Natural killer cell treated with Interleukin-12 subunit alpha and Interleukin-12 subunit beta and Interleukin-15 and Interleukin-18, amount 100 ng/mL, for 72 hours (primary cell): ENCODE measurements at regions not wholly inside any gene's neighbourhood (a gene's known extent, or its start where the extent isn't known, plus 50 kb on each side); places are given as distances from the start of the nearest gene placed in this dataset.
"Not testable (repeated sequence)": the region's sequence is repeated elsewhere in the genome, so short reads cannot be mapped to it uniquely, and the experiment has no call there.

ENCODE experiments used
- ATAC-seq, 2 donors: fragments of 150-1000 bp; cut with Tn5 transposase in 1 of 2; sonication (Bioruptor Pico), chemical (Tn5 transposase) in 1 of 2; 2 replicates each; pipeline ENCODE4 v1.10.0; 2021
- DNase-seq: peaks from one replicate; pipeline ENCODE4 v3.0.0; 2022; ENCODE audit warnings: low spot score
- H3K27ac Mint-ChIP-seq, 2 donors: 1 replicate in 1 of 2; 2 replicates in 1 of 2; pipeline ENCODE4 v1.8.0; 2022; ENCODE audit warnings: mixed read lengths in 2 of 2, mild to moderate bottlenecking in 1 of 2, moderate library complexity in 1 of 2
- H3K27me3 Mint-ChIP-seq, 2 donors: 1 replicate in 1 of 2; 2 replicates in 1 of 2; pipeline ENCODE4 v1.8.0; 2022; ENCODE audit warnings: mixed read lengths in 2 of 2
- H3K36me3 Mint-ChIP-seq: one replicate; pipeline ENCODE4 v1.8.0; 2022; ENCODE audit warnings: mixed read lengths
- H3K4me1 Mint-ChIP-seq, 2 donors: 1 replicate in 1 of 2; 2 replicates in 1 of 2; pipeline ENCODE4 v1.8.0; 2022; ENCODE audit warnings: low read depth in 2 of 2, mixed read lengths in 2 of 2, mild to moderate bottlenecking in 1 of 2
- H3K4me3 Mint-ChIP-seq: one replicate; pipeline ENCODE4 v1.8.0; 2022; ENCODE audit warnings: mixed read lengths
- H3K9me3 Mint-ChIP-seq: 2 replicates; pipeline ENCODE4 v1.8.0; 2022; ENCODE audit warnings: mixed read lengths

GRCh38 chr18:30800800-30801199 is 241.7 kb downstream of the DSC3 start:
- H3K27me3 Mint-ChIP-seq = no peaks in the 10 kb centered on the region
- no peaks in the 10 kb centered on the region for H3K36me3 Mint-ChIP-seq
- no peak for DNase-seq
- H3K27ac Mint-ChIP-seq = no peak overlapping the region
- H3K4me3 Mint-ChIP-seq = no peak overlapping the region
- ATAC-seq = no peak
- H3K4me1 Mint-ChIP-seq = no peaks in the 10 kb centered on the region
- peaks cover 17% of the 10 kb centered on the region for H3K9me3 Mint-ChIP-seq

GRCh38 chr18:30792051-30792450 is 250.5 kb downstream of the DSC3 start:
- Mint-ChIP-seq H3K9me3 (peaks cover 19% of the 10 kb centered on the region), H3K4me3 (no peak overlapping the region), H3K4me1 (no peaks in the 10 kb centered on the region), H3K36me3 (peaks cover 5% of the 10 kb centered on the region), H3K27ac (no peak overlapping the region), H3K27me3 (no peaks in the 10 kb centered on the region)
- DNase-seq (no peak), ATAC-seq (no peak)

GRCh38 chr18:30788411-30788991 is 254.0 kb downstream of the DSC3 start:
- not testable (repeated sequence) for ATAC-seq, H3K27me3 Mint-ChIP-seq, H3K4me1 Mint-ChIP-seq, H3K36me3 Mint-ChIP-seq, DNase-seq, H3K4me3 Mint-ChIP-seq, H3K27ac Mint-ChIP-seq
- peaks cover 15% of the 10 kb centered on the region for H3K9me3 Mint-ChIP-seq

- Mint-ChIP-seq H3K27me3 (no peaks in the 10 kb centered on the region), H3K9me3 (peaks cover 20% of the 10 kb centered on the region), H3K36me3 (peaks cover 5% of the 10 kb centered on the region), H3K4me1 (no peaks in the 10 kb centered on the region), H3K4me3 (no peak overlapping the region), H3K27ac (no peak overlapping the region)
- DNase-seq (no peak), ATAC-seq (no peak)
These were observed 255.1 kb downstream of the DSC3 start for GRCh38 chr18:30787410-30787809.

GRCh38 chr18:30781601-30782000 is 260.9 kb downstream of the DSC3 start:
- DNase-seq (no peak), ATAC-seq (no peak)
- Mint-ChIP-seq H3K36me3 (peaks cover 11% of the 10 kb centered on the region), H3K9me3 (peaks cover 23% of the 10 kb centered on the region), H3K27ac (no peak overlapping the region), H3K27me3 (no peaks in the 10 kb centered on the region), H3K4me1 (no peaks in the 10 kb centered on the region), H3K4me3 (no peak overlapping the region)

- no peak overlapping the region for H3K27ac Mint-ChIP-seq
- H3K9me3 Mint-ChIP-seq = peaks cover 13% of the 10 kb centered on the region
- ATAC-seq (no peak), DNase-seq (no peak)
- H3K36me3 Mint-ChIP-seq = peaks cover 4% of the 10 kb centered on the region
- no peaks in the 10 kb centered on the region for H3K4me1 Mint-ChIP-seq
- H3K4me3 Mint-ChIP-seq = no peak overlapping the region
- H3K27me3 Mint-ChIP-seq = no peaks in the 10 kb centered on the region
These were observed 266.9 kb downstream of the DSC3 start for GRCh38 chr18:30775629-30776028.

- H3K27me3 Mint-ChIP-seq, DNase-seq, H3K4me3 Mint-ChIP-seq, H3K27ac Mint-ChIP-seq, H3K4me1 Mint-ChIP-seq, H3K36me3 Mint-ChIP-seq, ATAC-seq: not testable (repeated sequence)
- H3K9me3 Mint-ChIP-seq = peaks cover 10% of the 10 kb centered on the region
These were observed 270.4 kb downstream of the DSC3 start for GRCh38 chr18:30772170-30772569.

- Mint-ChIP-seq H3K27ac (no peak overlapping the region), H3K4me3 (no peak overlapping the region), H3K9me3 (peaks cover 5% of the 10 kb centered on the region), H3K4me1 (no peaks in the 10 kb centered on the region), H3K27me3 (no peaks in the 10 kb centered on the region), H3K36me3 (no peaks in the 10 kb centered on the region)
- ATAC-seq (no peak), DNase-seq (no peak)
These were observed 276.5 kb downstream of the DSC3 start for GRCh38 chr18:30766053-30766452.

GRCh38 chr18:30765247-30765646 is 277.3 kb downstream of the DSC3 start:
- no peak for DNase-seq
- H3K4me3 Mint-ChIP-seq = no peak overlapping the region
- H3K36me3 Mint-ChIP-seq = no peaks in the 10 kb centered on the region
- no peak for ATAC-seq
- no peaks in the 10 kb centered on the region for H3K27me3 Mint-ChIP-seq
- no peak overlapping the region for H3K27ac Mint-ChIP-seq
- no peaks in the 10 kb centered on the region for H3K4me1 Mint-ChIP-seq
- H3K9me3 Mint-ChIP-seq = peaks cover 5% of the 10 kb centered on the region

GRCh38 chr18:30763902-30764350 is 278.6 kb downstream of the DSC3 start:
- H3K27me3 Mint-ChIP-seq = no peaks in the 10 kb centered on the region
- peaks cover 5% of the 10 kb centered on the region for H3K9me3 Mint-ChIP-seq
- DNase-seq = no peak
- H3K36me3 Mint-ChIP-seq = no peaks in the 10 kb centered on the region
- no peaks in the 10 kb centered on the region for H3K4me1 Mint-ChIP-seq
- ATAC-seq = no peak
- H3K4me3 Mint-ChIP-seq = no peak overlapping the region
- H3K27ac Mint-ChIP-seq = no peak overlapping the region

GRCh38 chr18:30754846-30755245 is 287.7 kb downstream of the DSC3 start:
- no peaks in the 10 kb centered on the region for H3K36me3 Mint-ChIP-seq
- ATAC-seq (no peak), DNase-seq (no peak)
- peaks cover 14% of the 10 kb centered on the region for H3K9me3 Mint-ChIP-seq
- no peak overlapping the region for H3K4me3 Mint-ChIP-seq
- no peaks in the 10 kb centered on the region for H3K4me1 Mint-ChIP-seq
- H3K27ac Mint-ChIP-seq = no peak overlapping the region
- no peaks in the 10 kb centered on the region for H3K27me3 Mint-ChIP-seq

GRCh38 chr18:30748541-30748940 is 294.0 kb downstream of the DSC3 start:
- no peak overlapping the region for H3K27ac Mint-ChIP-seq
- no peak overlapping the region for H3K4me3 Mint-ChIP-seq
- H3K27me3 Mint-ChIP-seq = no peaks in the 10 kb centered on the region
- peaks cover 24% of the 10 kb centered on the region for H3K9me3 Mint-ChIP-seq
- no peak for ATAC-seq
- DNase-seq = no peak
- no peaks in the 10 kb centered on the region for H3K4me1 Mint-ChIP-seq
- H3K36me3 Mint-ChIP-seq = no peaks in the 10 kb centered on the region

GRCh38 chr18:30746224-30746623 is 296.3 kb downstream of the DSC3 start:
- no peaks in the 10 kb centered on the region for H3K36me3 Mint-ChIP-seq
- H3K9me3 Mint-ChIP-seq = peaks cover 25% of the 10 kb centered on the region
- DNase-seq (no peak), ATAC-seq (no peak)
- no peak overlapping the region for H3K27ac Mint-ChIP-seq
- H3K27me3 Mint-ChIP-seq = no peaks in the 10 kb centered on the region
- no peak overlapping the region for H3K4me3 Mint-ChIP-seq
- H3K4me1 Mint-ChIP-seq = no peaks in the 10 kb centered on the region

- Mint-ChIP-seq H3K4me3 (no peak overlapping the region), H3K4me1 (no peaks in the 10 kb centered on the region), H3K9me3 (peaks cover 17% of the 10 kb centered on the region), H3K27me3 (no peaks in the 10 kb centered on the region), H3K36me3 (no peaks in the 10 kb centered on the region), H3K27ac (no peak overlapping the region)
- DNase-seq (no peak), ATAC-seq (no peak)
These were observed 299.5 kb downstream of the DSC3 start for GRCh38 chr18:30743033-30743432.

GRCh38 chr18:30730915-30731314 is 311.6 kb downstream of the DSC3 start:
- Mint-ChIP-seq H3K9me3 (peaks cover 37% of the 10 kb centered on the region), H3K4me1 (no peaks in the 10 kb centered on the region), H3K27me3 (no peaks in the 10 kb centered on the region), H3K27ac (no peak overlapping the region), H3K4me3 (no peak overlapping the region), H3K36me3 (peaks cover 10% of the 10 kb centered on the region)
- ATAC-seq (no peak), DNase-seq (no peak)
